ENCODE measurements at regions not wholly inside any gene's neighbourhood (a gene's known extent, or its start where the extent isn't known, plus 50 kb on each side); places are given as distances from the start of the nearest gene placed in this dataset.

DNA sequence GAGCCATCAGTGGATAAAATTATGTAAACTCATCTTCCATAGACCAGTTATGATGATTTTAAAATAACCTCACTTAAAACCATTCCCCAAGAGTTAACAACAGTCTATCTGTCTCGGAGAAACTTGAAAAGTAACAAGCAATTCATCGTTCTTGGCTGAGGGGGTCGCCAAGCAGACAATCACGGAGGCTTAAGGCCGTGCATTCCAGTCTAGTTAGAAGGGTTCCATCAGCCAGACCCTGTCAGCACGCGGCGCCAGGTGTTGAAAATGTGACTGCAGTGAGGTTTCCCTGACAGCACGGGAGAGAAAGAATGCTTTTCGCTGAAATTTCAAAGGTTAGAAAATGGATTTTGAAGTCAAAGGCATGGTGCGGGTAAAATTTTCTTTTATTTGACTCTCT, 1025.0 kb upstream of the CELF2 start:
- no peak overlapping the region for H3K27ac ChIP-seq
- no peaks in the 10 kb centered on the region for H3K4me1 ChIP-seq
- TF ChIP-seq, protein P1, sequence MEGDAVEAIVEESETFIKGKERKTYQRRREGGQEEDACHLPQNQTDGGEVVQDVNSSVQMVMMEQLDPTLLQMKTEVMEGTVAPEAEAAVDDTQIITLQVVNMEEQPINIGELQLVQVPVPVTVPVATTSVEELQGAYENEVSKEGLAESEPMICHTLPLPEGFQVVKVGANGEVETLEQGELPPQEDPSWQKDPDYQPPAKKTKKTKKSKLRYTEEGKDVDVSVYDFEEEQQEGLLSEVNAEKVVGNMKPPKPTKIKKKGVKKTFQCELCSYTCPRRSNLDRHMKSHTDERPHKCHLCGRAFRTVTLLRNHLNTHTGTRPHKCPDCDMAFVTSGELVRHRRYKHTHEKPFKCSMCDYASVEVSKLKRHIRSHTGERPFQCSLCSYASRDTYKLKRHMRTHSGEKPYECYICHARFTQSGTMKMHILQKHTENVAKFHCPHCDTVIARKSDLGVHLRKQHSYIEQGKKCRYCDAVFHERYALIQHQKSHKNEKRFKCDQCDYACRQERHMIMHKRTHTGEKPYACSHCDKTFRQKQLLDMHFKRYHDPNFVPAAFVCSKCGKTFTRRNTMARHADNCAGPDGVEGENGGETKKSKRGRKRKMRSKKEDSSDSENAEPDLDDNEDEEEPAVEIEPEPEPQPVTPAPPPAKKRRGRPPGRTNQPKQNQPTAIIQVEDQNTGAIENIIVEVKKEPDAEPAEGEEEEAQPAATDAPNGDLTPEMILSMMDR (IDR thresholded peaks at IDR 0.05), result no peak
- H3K9me3 ChIP-seq, result no peaks in the 10 kb centered on the region
- no peaks in the 10 kb centered on the region for H3K36me3 ChIP-seq
- no peaks in the 10 kb centered on the region for H3K27me3 ChIP-seq
- DNase-seq (ENCODE audit: low spot score), result no peak
- no peak overlapping the region for H3K4me3 ChIP-seq

DNA sequence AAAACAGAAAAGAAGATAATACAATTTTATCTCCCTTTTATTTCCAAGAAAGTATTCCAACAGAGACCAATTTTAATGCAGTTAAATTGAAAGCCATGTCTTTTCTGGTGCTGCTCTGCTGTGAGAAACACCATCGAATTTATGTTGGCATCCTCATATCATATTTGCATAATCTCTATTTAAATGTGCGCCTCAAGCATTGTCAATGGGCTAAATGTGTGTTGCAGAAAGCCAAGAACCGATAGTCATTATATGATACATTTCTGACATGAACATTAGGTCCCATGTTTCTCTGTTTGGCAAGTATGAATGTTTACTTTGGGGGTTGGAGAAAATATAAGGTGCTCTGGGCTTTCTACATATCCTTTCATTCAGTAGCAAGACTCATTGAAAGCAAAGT, 1023.5 kb upstream of the CELF2 start:
- Histone ChIP-seq H3K4me3 (no peak overlapping the region), H3K36me3 (no peaks in the 10 kb centered on the region), H3K27me3 (no peaks in the 10 kb centered on the region), H3K9me3 (no peaks in the 10 kb centered on the region), H3K4me1 (no peaks in the 10 kb centered on the region), H3K27ac (no peak overlapping the region)
- TF ChIP-seq, protein P1 (IDR thresholded peaks at IDR 0.05), result no peak
- no peak for DNase-seq (ENCODE audit: low spot score)

DNA sequence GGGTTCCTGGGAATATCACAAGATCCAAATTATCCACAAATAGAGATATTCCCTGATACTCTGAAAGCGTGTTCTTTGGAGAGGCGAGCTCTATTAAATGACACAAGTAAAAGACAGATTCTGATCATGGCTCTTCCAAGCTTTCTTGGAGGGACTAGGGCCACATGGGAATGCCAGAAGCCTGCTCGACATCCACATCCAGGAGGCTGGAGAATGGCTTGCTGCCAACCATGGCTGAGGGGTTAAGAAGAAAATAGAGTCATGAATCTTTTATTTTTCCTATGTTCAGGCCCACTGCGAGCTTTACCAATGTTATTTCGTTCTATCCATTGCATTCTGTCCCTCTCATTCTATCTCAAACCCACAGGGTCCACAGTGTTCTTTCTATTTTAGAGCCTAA, 1018.0 kb upstream of the CELF2 start:
- H3K9me3 ChIP-seq, result no peaks in the 10 kb centered on the region
- TF ChIP-seq, protein P1 (IDR thresholded peaks at IDR 0.05), result no peak

DNA sequence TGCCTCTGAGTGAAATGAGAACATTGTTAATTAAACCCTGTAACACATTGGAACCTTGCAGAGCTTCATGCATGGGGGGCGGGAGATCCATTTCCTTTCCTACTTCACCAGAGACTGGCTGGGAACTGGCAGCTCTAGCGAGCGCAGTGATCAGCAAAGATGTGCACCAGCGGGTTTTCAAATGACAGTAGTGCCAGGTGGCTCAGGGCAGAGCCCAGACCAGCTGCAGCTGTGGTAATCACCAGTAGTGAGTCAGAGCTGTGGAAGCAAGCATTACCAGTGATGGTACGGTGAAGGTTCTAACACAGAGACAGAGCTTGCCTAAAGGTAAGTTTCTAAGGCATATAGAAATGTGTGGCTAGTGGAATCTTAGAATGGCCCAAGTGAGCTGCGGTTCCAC, 1009.7 kb upstream of the CELF2 start:
- DNase-seq (ENCODE audit: low spot score), result no peak
- no peak overlapping the region for H3K4me3 ChIP-seq
- no peaks in the 10 kb centered on the region for H3K4me1 ChIP-seq
- TF ChIP-seq, protein P1 (IDR thresholded peaks at IDR 0.05), result no peak
- no peak overlapping the region for H3K27ac ChIP-seq
- H3K36me3 ChIP-seq, result no peaks in the 10 kb centered on the region
- no peaks in the 10 kb centered on the region for H3K27me3 ChIP-seq
- no peaks in the 10 kb centered on the region for H3K9me3 ChIP-seq

More for the DNA sequence above, 1018.0 kb upstream of the CELF2 start:
- Histone ChIP-seq H3K36me3 (no peaks in the 10 kb centered on the region), H3K27me3 (no peaks in the 10 kb centered on the region), H3K27ac (no peak overlapping the region), H3K4me1 (no peaks in the 10 kb centered on the region), H3K4me3 (no peak overlapping the region)
- no peak for DNase-seq (ENCODE audit: low spot score)

DNA sequence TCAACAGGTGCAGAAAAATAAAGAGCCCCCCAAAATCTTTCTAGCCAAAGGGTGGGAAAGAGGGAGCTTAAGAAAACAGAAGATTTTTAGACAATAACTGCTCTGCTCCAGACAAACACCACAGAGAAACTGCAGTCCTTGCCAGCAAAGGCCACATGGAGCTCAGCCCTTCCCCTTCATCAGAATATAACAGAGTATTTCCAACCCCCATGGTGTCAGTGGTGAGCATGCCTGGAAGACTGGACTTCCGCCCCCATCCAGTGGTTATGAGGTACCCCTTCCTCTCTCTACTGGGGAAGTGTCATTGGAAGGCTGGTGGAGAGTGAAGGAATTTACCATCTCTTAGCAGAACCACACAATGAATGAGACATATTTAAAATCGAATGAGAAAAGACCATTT, 1007.3 kb upstream of the CELF2 start:
- Histone ChIP-seq H3K4me3 (no peak overlapping the region), H3K9me3 (no peaks in the 10 kb centered on the region), H3K27me3 (no peaks in the 10 kb centered on the region), H3K27ac (no peak overlapping the region), H3K4me1 (no peaks in the 10 kb centered on the region), H3K36me3 (no peaks in the 10 kb centered on the region)
- DNase-seq (ENCODE audit: low spot score), result no peak
- TF ChIP-seq, protein P1 (IDR thresholded peaks at IDR 0.05), result no peak

DNA sequence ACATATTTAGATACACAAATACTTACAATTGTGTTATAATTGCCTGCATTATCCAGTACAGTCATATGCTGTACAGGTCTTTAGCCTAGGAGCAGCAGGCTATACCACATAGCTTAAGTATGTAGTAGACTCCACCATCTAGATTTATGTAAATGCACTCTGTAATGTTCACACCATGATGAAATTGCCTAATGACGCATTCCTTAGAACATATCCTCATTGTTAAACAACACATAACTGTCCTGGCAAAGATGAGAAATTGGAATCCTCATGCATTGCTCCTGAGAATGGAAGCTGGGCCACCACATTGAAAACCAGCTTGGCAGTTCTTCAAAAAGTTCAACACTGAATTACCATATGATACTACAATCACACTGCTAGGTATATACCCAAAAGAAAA, 1002.8 kb upstream of the CELF2 start:
- Histone ChIP-seq H3K9me3 (no peaks in the 10 kb centered on the region), H3K4me3 (no peak overlapping the region), H3K27ac (no peak overlapping the region), H3K27me3 (no peaks in the 10 kb centered on the region), H3K36me3 (no peaks in the 10 kb centered on the region), H3K4me1 (no peaks in the 10 kb centered on the region)
- DNase-seq (ENCODE audit: low spot score), result no peak
- TF ChIP-seq, protein P1 (IDR thresholded peaks at IDR 0.05), result no peak

All from right atrium auricular region (tissue), 2 donors.